ENCODE measurements at regions not wholly inside any gene's neighbourhood (a gene's known extent, or its start where the extent isn't known, plus 50 kb on each side); places are given as distances from the start of the nearest gene placed in this dataset.

DNA sequence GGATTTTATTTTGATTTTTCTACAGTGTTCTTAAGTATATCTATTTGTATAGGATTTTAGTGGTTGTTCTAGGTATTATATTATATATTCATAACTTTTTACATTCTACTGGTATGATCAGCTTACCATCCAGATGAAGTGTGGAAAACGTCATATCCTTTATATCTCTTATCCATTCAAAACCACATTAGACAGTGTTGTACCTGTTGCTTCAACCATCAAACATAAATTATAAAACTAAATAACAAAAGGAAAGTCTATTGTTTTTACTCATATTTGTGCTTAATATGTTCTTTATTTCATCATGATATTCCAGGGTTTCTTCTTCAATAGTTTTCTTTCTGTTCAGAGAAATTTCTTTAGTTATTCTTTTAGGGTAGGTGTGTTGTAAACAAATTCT lies 191.4 kb downstream of the RPLP1 start:
- Histone ChIP-seq H3K27me3 (peaks cover 2% of the 10 kb centered on the region), H3K9me3 (peaks cover 4% of the 10 kb centered on the region; the same call in 1 of the 2 replicates), H3K4me3 (no peak overlapping the region), H3K36me3 (no peaks in the 10 kb centered on the region)
- DNase-seq: no peak

DNA sequence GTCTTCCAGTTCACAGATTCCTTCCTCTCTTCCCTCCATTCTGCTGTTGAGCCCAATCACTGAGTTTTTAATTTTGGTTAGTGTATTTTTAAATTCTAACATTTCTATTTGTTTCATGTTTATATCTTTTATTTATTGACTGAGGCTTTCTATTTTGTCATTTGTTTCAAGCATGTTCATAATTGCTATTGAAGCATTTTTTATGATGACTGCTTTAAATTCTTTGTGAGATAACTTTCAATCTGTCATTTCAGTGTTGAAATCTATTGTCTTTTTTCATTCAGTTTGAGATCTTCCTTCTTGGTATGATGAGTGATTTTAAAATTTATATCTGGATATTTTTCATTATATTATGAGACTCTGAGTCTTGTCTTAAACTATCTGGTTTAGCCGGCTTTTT lies 192.3 kb downstream of the RPLP1 start:
- H3K4me3 ChIP-seq: no peak overlapping the region

DNA sequence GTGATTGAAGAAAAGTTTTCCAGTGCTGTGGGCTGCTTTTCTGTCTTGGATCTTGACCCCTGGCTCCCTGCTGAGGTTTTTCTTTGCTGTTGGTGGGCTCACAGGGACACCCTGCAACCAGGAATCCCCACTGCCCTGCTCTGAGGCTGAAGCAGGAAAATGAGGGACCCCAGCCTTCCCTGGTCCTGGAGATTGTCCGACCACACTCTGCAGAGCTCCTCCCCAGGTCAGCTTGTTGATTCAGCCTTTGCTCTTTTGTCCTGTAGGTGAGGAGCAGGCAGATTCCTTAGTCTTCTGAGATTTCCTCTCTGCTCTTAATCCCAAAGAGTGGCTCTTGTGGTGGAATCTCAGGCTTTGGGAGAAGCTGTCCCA lies 194.5 kb downstream of the RPLP1 start:
- Histone ChIP-seq H3K9me3 (no peaks in the 10 kb centered on the region), H3K4me3 (no peak overlapping the region), H3K36me3 (no peaks in the 10 kb centered on the region), H3K27me3 (peaks cover 3% of the 10 kb centered on the region; the same call in 1 of the 2 replicates)
- no peak for DNase-seq

More for the DNA sequence above, 192.3 kb downstream of the RPLP1 start:
- H3K9me3 ChIP-seq: peaks cover 4% of the 10 kb centered on the region; the same call in 1 of the 2 replicates
- H3K36me3 ChIP-seq: no peaks in the 10 kb centered on the region
- DNase-seq: no peak
- H3K27me3 ChIP-seq: peaks cover 2% of the 10 kb centered on the region

DNA sequence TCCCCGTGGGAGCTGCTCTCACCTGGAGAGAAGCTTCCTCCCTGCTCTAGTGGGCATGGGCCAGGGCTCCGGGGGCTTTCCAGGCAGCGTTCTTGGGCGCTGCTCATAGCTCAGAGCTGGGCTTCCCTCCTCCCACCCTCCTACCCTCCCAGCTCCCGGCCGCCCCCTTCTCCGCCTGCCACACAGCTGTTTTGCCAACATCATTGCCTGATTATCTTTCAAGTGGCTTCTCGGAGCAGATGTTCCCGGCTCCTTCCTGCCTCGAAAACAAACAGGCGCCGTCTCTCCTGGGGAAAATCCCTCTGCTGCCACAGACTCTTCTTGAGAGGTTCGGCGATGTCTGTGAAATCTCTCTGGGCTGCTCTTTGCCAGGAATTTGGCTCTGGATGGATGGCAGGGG lies 195.6 kb downstream of the RPLP1 start:
- H3K27me3 ChIP-seq: peaks cover 3% of the 10 kb centered on the region; the same call in 1 of the 2 replicates
- no peaks in the 10 kb centered on the region for H3K9me3 ChIP-seq
- H3K4me3 ChIP-seq: no peak overlapping the region
- H3K36me3 ChIP-seq: no peaks in the 10 kb centered on the region
- DNase-seq: no peak

DNA sequence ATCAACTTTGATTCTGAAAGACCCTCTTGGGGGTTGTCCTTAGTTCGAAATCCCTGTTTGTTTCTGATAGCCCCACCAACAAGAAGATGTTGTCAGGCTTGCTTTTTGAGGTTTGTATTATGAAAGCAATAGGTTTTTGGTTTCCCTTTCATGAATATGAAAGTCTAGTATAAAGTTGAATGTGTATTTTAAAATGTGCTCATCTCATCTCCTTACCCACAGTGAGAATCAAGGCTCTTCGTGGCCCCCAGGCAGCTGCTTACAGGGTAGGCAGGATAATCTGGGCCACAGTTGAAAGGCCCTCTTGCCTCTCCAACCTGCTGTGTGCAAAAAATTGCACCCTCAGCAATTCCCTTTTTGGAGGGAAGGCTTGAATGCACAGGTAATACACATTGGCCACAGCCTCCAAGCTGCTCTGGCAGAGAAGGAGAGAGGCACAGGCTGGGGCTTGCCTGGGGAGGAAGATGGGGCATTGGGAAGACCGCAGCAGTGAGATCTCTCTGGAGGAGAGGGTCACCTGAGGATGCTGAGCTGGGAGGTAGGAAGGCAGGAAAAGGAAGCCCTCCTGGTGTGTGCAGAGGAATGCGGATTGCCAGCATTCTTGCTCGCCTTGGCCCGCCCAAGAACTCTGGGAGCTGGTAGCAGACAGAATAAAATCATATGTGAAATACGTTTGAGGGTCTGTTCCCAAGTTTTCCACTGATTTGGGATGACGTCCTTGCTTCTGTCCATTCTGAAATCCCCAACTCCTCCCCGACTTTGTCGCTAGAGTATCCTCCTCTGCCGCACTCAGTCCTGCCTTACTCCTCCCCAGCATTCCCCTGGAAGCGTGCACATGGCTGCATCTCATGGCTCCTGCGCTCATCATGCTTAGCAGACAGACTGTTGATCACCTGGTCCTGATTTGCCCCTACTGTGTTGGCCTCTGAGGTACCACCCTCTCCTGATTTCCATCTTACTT lies 196.4 kb downstream of the RPLP1 start:
- no peak for DNase-seq
- no peak overlapping the region for H3K4me3 ChIP-seq
- peaks cover 3% of the 10 kb centered on the region; the same call in 1 of the 2 replicates for H3K27me3 ChIP-seq
- no peaks in the 10 kb centered on the region for H3K9me3 ChIP-seq
- H3K36me3 ChIP-seq: no peaks in the 10 kb centered on the region

DNA sequence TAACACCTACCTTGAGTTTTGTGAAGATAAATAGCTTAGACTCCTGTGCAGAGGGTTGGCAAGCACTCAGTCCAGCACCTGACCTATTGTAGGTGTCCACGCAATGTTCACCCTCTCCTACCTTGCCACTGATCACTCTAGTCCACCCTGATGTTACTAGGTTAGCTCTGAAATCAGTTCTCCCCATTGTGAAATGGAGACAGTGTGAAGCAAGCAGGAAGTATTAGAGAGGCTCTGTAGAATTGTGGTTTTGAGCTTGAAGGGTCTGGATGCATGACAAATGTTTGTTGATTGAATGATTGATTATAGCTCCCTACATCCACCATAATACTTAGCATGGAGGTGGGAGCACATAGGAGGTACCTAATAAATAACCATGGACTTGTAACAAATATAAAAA lies 199.7 kb downstream of the RPLP1 start:
- no peak overlapping the region for H3K4me3 ChIP-seq
- peaks cover 3% of the 10 kb centered on the region; the same call in 1 of the 2 replicates for H3K27me3 ChIP-seq
- no peaks in the 10 kb centered on the region for H3K36me3 ChIP-seq
- H3K9me3 ChIP-seq: no peaks in the 10 kb centered on the region
- DNase-seq: no peak

DNA sequence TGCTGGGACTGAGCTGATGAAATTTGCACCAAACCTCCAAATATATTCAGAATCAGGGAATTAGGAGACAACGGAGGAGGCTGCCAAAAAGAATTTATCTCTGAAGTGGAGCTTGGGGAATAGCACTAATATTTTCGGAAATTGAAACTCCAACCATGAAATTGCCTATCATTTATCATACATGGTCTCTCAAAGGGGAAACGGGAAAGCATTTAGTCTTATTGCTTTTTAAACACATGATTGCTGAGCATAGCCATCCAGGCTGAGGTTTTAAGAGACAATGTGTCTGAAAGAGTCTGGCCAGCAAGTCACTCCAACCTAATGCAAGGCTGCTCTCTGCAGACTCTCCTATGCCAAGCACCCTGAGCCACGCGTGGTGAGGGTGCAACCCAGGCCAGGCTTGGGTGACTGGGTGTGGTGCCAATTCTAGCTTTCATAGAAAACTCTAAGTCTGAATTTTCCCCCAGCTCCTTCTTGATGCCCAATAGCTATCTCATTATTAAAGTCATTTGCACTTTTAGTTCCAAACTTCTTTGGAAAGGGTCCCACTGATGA lies 200.2 kb downstream of the RPLP1 start:
- DNase-seq: no peak
- Histone ChIP-seq H3K36me3 (no peaks in the 10 kb centered on the region), H3K27me3 (0 out of 2 replicates have a peak, but pooled peaks cover 3% of the 10 kb centered on the region)

DNA sequence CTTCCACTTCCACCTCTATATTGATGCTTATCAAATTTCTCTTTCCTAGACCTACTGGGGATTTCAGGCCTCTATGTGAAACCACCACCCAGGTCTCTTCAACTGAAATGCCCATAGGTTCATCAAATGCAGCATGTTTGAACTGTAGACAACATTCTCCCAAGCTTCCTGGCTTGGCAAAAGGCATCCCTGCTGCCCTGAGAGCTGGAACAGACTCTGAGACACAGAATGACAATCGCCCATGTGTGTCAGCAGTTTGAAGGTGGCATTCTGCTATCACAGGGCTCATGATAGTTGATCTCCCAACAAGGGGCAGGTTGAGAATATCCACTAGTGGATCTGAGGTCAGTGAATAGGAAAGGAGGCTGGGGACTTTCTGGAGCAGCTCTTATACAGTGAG lies 200.7 kb downstream of the RPLP1 start:
- H3K36me3 ChIP-seq: no peaks in the 10 kb centered on the region
- H3K4me3 ChIP-seq: no peak overlapping the region
- H3K9me3 ChIP-seq: no peaks in the 10 kb centered on the region
- H3K27me3 ChIP-seq: 0 out of 2 replicates have a peak, but pooled peaks cover 3% of the 10 kb centered on the region
- no peak for DNase-seq

More for the DNA sequence above, 200.2 kb downstream of the RPLP1 start:
- Histone ChIP-seq H3K9me3 (no peaks in the 10 kb centered on the region), H3K4me3 (no peak overlapping the region)

DNA sequence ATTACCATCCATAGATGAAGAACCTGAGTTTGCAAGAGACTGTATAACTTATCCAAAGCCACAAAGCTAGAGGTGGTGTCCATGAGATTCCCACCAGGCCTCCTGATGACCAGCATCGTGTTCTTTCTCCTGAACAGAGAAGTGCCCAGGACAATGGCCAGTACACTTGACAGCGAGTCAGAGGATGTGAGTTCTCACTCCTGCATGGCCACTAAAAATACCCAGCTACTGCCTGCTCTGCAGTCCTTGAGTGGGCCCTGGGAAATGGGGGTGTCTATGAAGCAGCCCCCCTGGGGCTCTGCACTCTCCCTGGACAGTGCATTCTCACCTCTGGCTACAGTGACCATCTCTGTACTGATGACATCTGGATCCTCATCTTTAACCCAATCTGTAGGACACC lies 201.2 kb downstream of the RPLP1 start:
- Histone ChIP-seq H3K36me3 (no peaks in the 10 kb centered on the region), H3K27me3 (0 out of 2 replicates have a peak, but pooled peaks cover 3% of the 10 kb centered on the region), H3K9me3 (no peaks in the 10 kb centered on the region), H3K4me3 (no peak overlapping the region)
- DNase-seq: no peak

DNA sequence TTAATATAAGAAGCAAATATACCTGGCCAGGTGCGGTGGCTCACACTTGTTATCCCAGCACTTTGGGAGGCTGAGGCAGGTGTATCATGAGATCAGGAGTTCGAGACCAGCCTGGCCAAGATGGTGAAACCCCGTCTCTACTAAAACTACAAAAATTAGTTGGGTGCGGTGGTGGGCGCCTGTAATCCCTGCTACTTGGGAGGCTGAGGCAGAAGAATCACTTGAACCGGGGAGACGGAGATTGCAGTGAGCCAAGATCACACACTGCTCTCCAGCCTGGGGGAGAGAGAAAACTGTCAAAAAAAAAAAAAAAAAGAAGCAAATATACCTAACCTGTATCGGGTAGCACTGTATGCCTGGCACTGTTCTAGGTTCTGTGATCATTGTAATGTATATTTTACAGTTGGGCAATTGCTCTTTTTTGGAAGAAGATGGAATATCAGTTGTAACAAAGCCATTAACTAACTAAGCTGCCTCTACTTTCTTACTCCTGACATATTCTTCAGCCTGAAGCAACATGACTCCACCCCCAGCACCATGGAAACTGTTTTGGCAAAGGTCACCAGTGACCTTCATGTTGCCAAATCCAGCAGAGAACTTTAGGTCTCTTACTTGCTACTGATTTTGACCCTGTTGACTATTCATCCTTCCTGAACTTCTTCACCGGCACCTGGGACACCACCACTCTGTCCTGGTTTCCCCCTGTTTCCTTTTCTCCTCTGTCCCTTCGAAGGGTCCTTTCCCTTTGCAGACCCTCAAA lies 203.8 kb downstream of the RPLP1 start:
- no peaks in the 10 kb centered on the region for H3K9me3 ChIP-seq
- no peaks in the 10 kb centered on the region for H3K36me3 ChIP-seq
- 0 out of 2 replicates have a peak, but pooled peaks cover under 1% of the 10 kb centered on the region for H3K27me3 ChIP-seq
- H3K4me3 ChIP-seq: no peak overlapping the region
- DNase-seq: no peak

DNA sequence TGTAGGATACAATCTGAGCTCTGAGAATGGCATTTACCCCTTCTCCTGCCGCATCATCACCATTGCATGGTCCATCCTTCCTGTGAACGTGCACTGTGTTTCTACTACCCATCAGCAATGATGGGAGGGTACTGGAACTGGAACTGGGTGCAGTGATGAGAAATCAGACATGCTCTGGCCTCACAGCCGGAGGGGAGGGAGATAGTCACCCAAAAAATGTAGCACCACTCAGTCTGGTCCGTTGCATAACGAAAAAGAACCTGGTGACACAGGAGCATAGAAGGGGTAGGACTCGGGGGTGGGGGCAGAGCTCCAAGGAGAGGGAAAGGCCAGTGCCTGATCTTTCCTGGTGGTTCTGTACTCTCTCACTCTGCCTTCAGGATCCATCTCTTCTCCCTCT lies 205.0 kb downstream of the RPLP1 start:
- no peak for DNase-seq
- no peak overlapping the region for H3K4me3 ChIP-seq
- no peaks in the 10 kb centered on the region for H3K27me3 ChIP-seq
- H3K9me3 ChIP-seq: no peaks in the 10 kb centered on the region
- no peaks in the 10 kb centered on the region for H3K36me3 ChIP-seq

DNA sequence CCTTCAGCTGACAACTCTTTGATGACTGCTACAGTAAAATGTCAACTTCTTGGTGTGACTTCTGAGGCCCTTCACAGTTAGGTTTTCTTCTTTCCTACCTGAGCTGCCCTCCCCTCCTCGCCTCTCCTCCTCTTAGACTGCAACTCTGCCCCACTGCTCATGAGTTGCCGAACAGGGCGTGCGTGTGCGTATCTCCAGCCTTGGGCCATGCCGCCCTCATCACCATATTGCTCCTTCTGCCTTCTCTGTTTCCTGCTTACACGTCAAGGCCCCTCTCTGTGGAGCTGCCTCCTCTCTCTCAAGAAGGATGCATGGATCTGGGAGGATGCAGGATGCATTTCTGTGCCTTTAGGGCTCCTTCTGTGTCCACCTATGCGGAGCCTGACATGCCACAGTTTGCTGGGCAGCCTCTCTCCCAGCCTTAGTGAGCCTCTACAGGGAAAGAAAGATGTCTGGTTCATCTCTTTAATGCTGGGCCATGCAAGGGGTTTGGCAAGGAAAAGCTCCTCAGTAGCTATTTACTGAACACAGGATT lies 205.9 kb downstream of the RPLP1 start:
- H3K36me3 ChIP-seq: no peaks in the 10 kb centered on the region
- H3K9me3 ChIP-seq: no peaks in the 10 kb centered on the region
- no peak overlapping the region for H3K4me3 ChIP-seq
- no peaks in the 10 kb centered on the region for H3K27me3 ChIP-seq
- no peak for DNase-seq

DNA sequence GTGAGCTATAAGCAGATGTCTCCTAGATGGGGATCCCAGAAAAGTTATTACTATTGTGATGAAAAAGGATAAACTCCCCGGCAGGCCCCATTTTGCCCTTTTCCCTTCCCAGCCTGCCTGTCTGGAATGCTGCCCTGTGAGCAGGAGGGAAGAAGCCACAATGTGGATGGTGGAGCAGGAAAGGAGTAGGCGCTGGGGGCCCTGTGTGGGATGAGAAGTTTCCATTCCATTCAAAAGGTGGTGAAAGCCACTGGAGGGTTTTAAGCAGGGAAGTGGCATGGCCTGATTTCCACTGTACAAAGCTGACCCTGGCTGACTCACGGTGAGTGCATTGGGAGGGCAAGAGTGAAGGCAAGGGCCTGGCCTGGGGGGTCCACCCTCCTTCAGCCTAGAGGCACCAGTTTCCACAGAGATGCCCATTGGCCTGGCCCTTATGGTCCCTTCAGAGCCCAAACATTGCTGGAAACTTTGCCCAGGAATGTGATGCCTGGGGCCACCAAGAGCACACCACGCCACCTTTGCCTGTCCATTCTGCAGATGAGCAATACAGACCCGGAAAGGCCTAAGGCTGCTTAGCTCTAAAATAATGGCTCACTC lies 206.9 kb downstream of the RPLP1 start:
- Histone ChIP-seq H3K27me3 (no peaks in the 10 kb centered on the region), H3K36me3 (no peaks in the 10 kb centered on the region), H3K4me3 (no peak overlapping the region), H3K9me3 (no peaks in the 10 kb centered on the region)
- DNase-seq: no peak

DNA sequence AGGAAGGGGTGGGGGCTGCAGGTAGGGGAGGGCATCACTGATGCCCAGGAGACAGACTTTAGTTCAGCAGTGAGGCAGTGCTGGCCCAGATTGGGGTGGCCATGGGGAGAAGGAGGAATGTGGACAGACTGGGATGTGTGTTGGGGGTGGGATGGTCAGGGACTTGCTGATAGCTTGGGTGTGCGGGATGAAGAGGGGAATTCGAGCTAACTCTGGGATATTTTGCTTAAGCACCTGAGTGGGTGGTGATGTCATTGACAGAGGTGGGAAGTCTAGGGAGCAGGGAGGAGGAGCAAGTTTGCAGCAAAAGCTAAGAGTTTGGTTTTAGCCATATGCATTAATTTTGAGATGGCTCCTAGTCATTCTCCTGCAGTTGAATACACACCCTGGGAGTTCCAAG lies 207.5 kb downstream of the RPLP1 start:
- no peak overlapping the region for H3K4me3 ChIP-seq
- H3K36me3 ChIP-seq: no peaks in the 10 kb centered on the region
- DNase-seq: no peak
- H3K27me3 ChIP-seq: no peaks in the 10 kb centered on the region
- no peaks in the 10 kb centered on the region for H3K9me3 ChIP-seq

DNA sequence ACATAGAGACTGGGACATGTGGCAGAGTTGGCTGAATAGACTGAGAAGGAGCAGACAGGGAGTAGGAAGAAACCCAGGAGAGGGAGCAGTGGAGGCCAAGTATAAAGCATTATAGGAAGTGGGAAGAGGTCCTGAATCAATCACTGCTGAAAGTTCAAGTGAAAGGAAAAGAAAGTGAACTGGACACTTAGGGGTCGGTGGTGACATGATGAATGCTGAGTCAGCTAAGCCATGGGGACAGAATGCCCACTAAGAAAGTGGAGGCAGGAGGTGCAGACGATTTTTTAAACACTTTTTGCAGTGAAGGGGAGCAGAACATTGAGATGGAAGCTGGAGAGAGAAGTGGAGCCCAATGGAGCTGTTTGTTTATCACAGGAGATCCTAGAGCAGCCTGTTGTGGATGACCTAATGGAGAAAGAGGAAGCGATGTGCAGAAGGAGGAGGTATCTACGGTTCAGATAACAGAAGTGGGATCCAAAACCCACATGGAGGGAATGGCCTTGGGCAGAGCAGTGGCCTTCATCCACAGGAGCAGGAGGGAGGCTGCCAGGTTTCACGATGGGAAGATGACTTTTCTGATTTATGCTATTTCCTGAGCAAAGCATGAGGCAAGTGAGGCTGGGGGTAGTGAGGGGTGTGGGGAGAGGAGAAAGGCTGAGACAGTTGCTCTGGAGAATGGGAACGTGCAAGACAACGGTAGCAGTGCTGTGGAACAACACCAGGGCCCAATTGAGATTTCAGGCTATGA lies 208.2 kb downstream of the RPLP1 start:
- Histone ChIP-seq H3K27me3 (no peaks in the 10 kb centered on the region), H3K36me3 (no peaks in the 10 kb centered on the region), H3K9me3 (no peaks in the 10 kb centered on the region), H3K4me3 (no peak overlapping the region)
- no peak for DNase-seq

DNA sequence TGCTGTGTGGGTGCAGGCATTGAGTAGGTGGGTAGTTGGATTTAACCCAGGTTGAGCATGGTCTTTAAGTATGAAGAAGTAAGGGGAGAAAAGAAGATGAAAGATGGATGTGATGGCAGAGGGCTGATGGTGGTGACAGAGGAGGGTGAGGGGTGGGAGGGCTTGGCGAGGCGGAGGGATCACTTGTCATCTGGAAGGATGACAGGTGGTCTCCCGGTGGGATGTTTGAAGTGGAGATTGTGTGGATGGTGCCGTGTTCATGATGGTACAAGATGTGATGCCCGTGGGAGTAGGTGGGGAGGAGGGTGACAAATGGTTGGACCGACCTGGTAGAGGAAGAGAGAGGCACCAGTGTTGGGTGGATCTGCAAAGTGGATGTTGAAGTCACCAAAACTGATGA lies 208.8 kb downstream of the RPLP1 start:
- H3K4me3 ChIP-seq: no peak overlapping the region
- no peaks in the 10 kb centered on the region for H3K27me3 ChIP-seq
- H3K36me3 ChIP-seq: no peaks in the 10 kb centered on the region
- H3K9me3 ChIP-seq: no peaks in the 10 kb centered on the region
- DNase-seq: no peak

All from MG63 (cell line).